IPS DF 4.7 (cell line): ENCODE measurements at regions not wholly inside any gene's neighbourhood (a gene's known extent, or its start where the extent isn't known, plus 50 kb on each side); places are given as distances from the start of the nearest gene placed in this dataset.
"Not testable (repeated sequence)": the region's sequence is repeated elsewhere in the genome, so short reads cannot be mapped to it uniquely, and the experiment has no call there.

ENCODE experiments used
- DNase-seq: peaks from one replicate; pipeline ENCODE4 v3.0.0-alpha.2; 2013; ENCODE audit warnings: low spot score; ENCODE audit errors: extremely low read depth

DNA sequence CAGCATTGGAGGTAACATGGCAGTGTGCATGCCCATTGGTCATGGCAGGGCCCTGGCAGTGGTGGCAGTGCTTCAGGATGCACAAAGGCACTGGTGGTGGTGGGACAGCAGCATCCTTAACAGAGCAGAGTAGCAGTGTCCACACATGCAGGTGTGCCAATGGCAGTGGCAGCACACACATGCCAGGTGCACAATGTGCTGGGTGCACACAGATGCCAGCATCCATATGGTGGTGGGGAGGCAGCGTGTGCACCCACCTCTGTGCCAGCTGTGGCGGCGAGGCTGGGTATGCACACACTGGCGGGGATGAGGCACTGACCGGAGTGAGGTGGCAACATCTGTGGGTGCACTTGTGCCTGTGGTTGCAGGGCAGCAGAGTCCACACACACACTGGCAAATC lies 150.6 kb downstream of the SI start:
- DNase-seq, result no peak

DNA sequence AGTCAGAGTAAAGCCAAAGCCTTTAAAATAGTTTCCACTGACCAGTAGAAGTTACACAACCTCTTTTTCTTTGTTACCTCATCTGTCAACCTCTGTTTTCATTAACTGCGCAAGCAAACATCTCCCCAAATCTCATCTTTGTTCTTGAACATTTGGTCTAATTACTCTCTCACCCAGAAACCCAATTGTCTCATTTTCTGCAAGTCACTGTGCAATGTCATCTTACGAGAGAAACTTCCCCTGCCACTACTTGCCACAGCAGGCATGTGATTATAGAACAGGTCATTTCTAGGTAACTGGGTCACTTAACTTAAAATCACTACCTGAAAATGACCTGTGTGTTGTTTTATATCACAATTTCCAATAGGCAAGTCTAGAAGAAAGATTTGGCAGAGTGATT lies 159.4 kb downstream of the SI start:
- DNase-seq, result no peak

DNA sequence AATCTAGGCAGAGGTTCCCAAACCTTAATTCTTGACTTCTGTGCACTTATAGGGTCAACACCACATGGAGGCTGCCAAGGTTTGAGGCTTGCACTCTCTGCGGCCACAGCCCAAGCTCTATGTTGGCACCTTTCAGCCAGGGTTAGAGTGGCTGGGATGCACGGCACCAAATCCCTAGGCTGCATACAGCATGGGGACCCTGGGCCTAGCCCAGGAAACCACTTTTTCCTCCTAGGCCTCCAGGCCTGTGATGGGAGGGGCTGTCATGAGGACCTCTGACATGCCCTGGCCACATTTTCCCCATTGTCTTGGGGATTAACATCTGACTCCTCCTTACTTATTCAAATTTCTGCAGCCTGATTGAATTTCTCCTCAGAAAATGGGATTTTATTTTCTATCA lies 165.4 kb downstream of the SI start:
- no peak for DNase-seq

DNA sequence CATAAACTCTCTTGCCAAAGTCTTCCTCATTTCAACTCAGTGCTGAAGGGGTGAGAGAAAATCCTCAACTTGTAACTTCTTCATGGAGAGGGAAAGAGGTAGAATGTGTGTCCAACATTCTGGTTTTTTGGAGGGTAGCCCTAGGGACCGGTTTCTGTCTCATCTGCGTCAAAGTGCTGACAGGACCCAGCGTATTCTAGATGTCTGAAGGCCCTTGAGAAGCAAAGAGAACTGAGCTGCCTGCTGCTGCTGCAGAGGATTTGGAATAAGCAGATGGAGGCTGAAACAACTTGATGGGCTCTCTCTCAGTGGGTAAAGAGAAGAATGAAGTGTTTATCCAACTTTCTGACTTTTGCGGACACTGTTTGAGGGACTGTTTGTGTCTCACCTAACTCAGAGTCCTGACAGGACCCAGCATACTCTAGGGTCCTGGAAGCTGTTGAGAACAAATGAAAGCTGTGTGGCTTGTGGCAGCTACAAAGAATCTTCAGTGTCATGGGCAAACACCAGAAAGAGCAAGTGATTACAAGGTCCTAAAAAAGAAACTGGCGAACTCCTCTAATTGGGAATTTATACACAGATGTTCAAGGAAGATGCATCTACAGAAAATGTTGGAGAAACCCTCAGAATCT lies 174.4 kb downstream of the SI start:
- no peak for DNase-seq

DNA sequence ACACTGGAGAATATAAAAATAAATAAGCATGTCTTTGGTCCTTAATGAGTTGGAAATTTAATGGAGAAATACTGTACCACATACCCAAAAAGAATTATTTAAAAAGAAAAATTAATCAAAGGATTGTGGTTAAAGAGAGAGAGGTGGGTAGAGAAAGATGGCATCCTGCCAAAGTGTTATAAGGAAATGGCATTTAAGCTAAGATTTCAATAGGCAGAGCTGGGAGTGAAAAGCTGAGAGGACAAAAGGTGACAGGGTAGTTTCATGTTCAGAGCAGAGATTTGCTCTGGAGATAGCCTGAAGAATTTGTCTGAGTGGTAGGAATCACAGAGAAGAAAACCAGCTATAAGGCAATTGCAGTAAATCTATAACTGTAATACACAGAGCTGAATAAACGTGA lies 181.0 kb downstream of the SI start:
- no peak for DNase-seq

DNA sequence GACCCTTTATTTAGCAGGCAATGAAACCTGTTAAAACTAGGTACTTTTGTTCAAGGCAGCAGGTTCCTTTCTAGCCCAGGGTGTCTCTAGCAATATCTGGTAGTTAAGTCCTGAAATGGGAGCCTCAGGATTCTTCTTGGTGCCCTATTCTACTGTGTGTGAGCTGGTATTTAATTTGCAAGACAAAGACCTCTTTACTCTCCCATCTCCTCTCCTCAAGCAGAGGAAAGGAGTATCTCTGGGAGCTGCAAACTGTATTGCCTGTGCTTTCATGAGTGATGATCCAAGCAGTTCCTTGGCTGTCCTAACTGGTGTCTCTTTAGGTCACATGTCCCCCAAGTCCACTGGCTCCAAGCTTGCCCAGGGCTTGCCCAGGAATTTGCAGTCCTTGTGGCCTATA lies 188.2 kb downstream of the SI start:
- DNase-seq, result no peak

DNA sequence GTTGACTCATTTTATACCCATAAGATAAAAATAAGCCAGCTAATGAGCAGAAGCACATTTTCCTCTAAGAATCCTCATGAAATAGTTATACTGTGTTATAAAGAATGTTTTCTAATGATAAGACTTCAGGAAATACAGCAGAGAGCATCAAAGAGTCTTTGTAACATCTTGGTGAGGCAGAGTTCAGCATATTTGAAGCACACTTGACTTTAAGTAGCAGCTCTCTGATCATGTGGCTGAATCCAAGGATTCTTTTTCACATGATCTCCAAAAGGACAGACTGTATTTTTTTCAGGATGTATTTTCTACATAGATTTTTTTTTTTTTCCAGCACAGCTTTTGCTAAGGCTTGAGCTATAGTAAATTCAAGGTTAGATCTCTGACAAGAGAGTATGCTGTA lies 195.1 kb downstream of the SI start:
- no peak for DNase-seq

DNA sequence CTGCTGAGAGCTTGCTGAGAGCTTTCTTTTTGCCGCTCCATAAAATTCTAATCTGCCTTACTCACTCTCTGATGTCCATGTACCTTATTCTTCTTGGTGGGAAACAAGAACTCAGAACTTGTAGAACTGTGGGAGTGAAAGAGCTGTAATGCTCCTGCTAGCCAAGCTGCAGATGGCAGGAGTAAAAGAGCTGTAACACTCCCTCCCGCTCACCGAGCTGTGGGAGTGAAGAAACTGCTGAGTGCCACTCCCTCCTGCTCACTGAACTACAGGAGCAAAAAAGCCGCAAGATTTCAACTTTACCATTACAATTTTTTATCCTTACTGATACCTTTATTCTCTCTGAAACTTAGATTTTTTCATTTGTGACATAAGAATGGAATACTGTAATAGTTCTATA lies 199.1 kb downstream of the SI start:
- DNase-seq, result no peak

DNA sequence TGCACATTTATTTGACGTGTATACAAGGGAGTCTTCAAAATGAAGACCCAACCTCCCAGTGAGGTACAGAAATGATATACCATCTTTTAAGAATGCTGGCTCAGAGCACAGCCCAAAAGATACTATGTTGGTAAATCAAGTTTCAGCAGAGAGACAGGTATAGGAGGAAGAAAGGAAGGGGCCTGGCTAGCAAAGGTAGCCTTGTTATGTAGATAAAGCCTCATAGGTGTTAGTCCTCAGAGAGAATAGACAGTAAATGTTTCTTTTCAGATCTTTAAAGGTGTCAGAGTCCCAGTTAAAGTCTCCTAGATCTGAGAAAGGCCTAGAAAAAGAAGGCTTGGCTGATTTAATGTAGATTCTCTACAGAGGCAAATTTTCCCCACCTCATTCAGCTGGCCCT lies 213.8 kb downstream of the SI start:
- DNase-seq, result no peak

DNA sequence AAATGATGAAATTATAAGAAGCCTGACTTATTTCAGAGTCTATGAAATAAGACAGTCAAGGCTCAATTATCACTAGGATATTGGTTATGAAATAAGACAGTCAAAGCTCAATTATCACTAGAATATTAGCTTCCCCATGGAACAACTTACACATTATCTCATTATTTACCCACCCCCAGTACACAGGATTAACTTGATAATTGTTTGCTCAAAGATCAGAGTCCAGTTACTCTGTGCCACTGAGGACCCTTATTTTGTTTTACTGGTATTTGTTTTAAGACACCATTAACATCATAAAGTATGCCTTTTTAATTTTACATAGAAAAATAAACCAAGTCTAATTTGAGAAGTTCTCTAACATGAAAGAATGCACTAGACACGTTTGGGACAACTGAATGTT lies 225.4 kb downstream of the SI start:
- no peak for DNase-seq

DNA sequence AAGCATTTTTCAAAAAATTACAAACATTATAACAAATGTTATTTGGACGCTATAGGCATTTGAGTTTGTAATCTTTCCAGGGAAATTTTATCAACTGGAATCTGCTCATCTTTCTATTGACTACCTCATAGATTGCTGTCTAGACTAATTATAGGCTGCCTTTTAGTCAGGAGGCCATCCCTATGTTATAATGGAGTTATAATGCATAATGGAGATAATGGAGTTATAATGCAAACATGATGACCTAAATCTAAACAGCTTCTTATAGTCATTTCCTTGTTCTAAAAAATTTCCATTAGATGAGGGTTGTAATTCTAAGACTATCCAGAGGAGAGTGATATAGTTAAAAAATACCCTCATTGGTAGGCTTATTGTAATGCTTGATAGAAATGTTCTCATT lies 226.4 kb downstream of the SI start:
- DNase-seq, result no peak

DNA sequence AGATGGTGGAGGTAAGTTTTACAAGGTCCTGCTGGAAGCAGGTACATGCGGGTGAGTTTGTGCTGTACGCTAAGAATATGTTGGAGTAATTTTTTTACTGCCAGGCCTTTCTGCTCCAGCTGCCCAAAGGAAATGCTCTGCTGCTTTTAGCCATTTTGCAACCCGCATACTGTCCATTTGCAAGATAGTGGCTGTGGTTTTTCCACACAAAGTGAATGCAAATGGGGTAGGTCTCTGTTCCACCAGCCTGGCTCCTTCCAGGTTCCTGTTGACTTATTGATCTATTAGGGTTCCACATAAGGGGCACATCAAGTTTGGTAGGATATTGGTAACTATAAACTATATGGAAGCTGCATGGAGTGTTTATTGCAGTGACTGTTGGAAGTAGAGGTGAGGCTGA lies 227.1 kb downstream of the SI start:
- no peak for DNase-seq

DNA sequence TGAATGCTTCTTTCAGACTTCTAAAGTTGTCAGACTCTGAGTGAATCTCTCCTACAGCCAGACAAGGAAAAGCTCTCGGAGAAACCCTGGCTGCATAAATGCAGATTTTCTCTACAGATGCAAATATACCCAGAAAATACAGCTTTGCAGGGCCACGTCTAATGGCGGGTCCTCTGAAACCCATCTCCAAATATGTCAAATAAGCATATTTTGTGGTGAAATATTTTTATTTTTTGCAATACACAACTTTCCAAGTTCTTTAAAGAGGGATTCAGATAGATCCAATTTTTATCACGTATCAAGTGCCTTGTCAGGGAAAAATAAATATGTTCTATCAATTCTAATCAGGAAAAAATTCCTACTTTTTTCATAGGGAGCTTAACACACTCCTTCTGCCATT lies 229.4 kb downstream of the SI start:
- no peak for DNase-seq

DNA sequence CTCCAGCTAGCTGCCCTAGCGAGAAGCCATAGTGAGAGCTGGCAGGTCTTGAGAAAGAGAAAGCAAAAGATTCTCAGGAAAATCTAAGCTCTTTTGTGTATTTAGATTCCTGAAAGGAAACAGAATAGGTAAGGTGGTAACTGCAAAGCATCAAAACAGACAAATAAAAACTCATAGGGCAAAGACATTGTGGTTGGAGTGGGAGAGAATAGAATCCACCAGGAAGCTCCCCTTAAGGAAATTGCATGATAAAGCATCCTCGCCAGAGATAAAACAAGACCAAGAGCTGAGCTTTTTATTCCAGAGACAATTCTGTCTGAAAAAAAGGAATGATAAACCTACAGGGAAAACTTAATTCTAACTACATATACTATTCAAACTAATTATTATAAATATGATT lies 232.6 kb downstream of the SI start:
- no peak for DNase-seq

DNA sequence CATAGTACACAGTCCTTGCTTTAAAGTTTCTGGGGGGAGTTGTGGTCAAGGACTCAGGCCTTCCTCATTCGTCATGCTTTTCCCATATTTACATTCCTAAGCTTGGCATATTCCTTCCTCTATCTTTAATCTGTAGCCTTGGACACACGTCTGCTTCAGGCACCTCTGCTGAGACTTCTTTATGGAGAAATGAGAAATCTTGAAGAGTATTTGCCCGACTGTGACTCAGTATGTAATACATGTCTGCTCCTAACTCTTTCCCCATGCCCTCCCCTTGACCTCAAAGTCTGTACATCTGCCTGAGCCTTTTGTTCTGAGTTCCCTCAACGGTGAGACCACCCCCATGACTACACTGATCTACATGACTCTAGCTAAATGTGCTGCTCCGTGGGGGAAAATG lies 246.1 kb downstream of the SI start:
- no peak for DNase-seq

DNA sequence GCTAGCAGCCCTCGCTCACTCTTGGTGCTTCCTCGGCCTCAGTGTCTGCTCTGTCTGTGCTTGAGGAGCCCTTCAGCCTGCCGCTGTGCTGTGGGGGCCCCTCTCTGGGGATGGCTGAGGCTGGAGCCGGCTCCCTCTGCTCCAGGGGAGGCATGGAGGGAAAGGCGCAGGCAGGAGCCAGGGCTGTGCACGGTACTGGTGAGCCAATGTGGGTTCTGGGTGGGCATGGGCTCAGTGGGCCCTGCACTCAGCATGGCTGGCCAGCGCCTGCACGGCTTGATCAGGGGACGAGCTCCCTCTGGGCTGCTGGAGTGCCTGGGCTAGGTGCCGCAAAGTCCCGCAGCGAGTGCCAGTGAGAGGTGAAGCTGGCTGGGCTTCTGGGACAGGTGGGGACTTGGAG lies 260.0 kb downstream of the SI start:
- no peak for DNase-seq

DNA sequence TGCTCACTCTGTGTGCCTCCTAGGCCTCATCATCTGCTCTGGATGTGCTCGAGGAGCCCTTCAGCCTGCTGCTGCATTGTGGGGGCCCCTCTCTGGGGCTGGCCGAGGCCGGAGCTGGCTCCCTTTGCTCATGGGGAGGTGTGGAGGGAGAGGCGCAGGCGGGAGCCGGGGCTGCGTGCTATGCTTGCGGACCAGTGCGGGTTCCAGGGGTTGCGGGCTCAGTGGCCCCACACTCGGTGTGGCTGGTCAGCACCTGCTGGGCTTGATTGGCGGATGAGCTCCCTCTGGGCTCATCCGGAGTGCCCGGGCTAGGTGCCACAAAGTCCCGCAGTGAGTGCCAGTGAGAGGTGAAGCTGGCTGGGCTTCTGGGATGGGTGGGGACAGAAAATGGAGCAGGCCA lies 264.2 kb downstream of the SI start:
- no peak for DNase-seq

DNA sequence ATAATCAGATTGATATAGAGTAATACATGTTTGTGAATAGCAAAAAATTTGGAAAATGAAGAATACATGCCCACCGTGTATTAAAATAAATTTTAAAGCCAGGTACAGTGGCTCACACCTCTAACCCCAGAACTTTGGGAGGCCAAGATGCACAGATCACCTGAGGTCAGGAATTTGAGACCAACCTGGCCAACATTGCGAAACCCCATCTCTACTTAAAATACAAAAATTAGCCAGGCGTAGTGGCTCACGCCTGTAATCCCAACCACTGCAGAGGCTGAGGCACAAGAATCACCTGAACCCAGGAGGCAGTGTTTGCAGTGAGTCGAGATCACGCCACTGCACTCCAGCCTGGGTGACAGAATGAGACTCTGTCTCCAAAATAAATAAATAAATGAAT lies 266.3 kb downstream of the SI start:
- no peak for DNase-seq

DNA sequence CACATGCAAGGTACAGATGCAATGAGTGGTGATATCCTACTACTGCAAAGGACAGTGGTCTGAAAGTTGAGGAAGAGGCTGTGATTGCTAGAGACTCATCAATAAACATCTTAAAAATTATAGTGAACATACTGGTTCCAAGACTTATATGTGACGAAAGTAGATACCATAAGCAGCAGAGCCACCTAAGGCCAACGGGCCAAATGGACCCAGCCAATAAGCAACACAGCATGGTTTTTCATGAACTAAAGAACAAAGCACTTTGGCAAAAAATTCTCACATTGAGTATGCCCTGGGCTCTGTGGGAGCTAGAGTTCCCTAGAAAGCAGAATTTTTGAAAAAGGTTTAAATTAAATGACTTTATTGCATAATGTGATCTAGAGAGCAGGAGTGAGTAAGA lies 272.1 kb downstream of the SI start:
- DNase-seq, result no peak

DNA sequence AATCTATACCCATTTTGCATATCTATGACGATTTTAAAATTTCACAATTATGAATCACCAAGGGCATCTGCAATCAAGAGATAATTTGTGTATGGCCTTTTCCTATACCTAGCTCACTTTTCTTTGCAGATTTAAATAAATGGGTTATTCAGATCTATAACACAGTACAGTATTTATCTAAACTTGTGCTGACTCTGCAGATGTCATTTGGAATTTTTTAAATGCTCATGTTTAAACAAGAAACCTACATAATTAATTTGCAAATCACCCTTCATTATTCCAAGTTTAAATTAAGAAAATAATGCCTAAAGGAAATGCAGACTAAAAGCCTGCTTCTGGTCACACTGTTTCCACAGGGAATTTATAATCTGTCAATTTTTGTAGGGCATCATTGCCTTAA lies 284.2 kb downstream of the SI start:
- no peak for DNase-seq

DNA sequence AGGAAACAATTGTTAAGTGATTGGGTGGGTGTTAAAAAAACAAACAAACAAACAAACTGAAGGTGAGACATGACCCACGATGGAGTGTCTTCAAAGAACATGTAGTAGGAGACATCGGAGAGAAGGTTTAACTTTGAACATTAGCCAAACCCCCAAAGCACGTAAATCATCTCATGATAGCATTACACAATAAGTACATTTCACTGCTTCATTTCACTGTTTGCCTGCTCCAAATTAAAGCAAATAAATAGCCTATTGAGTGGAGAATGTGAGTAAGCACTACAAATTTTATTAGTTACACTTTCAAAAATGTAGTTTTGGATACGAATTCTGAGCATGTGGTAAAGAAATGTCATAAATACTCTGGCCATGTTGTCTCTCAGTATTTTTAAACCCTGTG lies 287.0 kb downstream of the SI start:
- no peak for DNase-seq

DNA sequence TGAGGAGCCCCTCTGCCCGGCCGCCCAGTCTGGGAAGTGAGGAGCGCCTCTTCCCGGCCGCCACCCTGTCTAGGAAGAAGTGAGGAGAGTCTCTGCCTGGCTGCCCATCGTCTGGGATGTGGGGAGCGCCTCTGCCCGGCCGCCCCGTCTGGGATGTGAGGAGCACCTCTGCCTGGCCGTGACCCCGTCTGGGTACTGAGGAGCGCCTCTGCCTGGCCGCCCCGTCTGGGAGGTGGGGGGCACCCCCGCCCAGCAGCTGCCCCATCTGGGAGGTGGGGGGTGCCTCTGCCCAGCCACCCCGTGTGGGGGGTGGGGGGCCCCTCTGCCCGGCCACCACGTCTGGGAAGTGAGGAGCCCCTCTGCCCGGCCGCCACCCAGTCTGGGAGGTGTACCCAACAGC lies 293.9 kb downstream of the SI start:
- DNase-seq, result not testable (repeated sequence)

DNA sequence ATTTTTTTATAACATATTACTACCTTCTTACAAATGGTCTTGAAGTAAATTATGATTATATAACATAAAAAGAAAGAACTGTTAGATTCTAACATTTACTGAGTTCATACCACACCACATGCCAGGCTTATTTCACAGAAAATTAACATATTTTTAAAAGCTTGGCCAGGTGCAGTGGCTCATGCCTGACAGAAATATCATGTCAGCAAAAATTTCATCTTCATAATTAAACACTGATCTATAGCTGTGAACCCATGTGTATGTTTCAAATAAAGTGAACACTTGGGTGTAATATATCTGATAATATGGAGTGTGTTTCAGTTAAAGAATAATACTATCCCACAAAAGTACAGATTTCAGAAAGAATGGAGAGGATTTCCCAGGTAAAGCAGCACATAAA lies 296.5 kb downstream of the SI start:
- no peak for DNase-seq

DNA sequence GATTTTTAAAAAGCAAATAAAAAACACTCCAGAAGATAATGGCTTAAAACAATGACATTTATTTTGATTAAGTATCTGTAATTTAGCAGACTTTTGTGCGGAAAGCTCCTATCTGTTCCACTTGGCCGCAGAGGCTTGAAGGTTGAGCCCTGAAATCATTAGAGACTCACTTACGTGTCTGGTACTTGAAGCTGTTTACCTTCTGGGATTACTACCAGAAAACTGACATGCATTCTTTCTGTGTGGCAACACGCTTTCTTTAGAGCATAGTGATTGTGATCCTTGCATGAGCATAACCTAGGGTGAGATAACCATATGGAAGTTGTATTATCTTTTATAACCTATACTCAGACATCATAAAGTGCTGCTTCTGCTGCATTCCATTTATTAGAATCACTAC lies 298.5 kb downstream of the SI start:
- no peak for DNase-seq
